Activated CD8-positive, alpha-beta T cell treated with anti-CD3 and anti-CD28 coated beads, Interleukin-2, amount 10 ng/mL, durations not matched to agents 7 days and 5 days (primary cell): ENCODE measurements at regions not wholly inside any gene's neighbourhood (a gene's known extent, or its start where the extent isn't known, plus 50 kb on each side); places are given as distances from the start of the nearest gene placed in this dataset.

ENCODE experiments used
- ATAC-seq: fragments of 150-1000 bp; cut with Tn5 transposase; one replicate; pipeline ENCODE4 v1.10.0; 2021; ENCODE audit warnings: moderate library complexity
- CTCF ChIA-PET: fragments of 350-600 bp; sonication (Branson Sonifier 250); formaldehyde crosslinking; loops from one replicate; lab custom pipeline; 2021; ENCODE audit warnings: antibody characterized with exemption; lab: Charles Lee
- POLR2A ChIA-PET: fragments of 350-600 bp; sonication (Branson Sonifier 250); formaldehyde crosslinking; loops from one replicate; lab custom pipeline; 2021; ENCODE audit warnings: antibody characterized with exemption; lab: Charles Lee
- DNase-seq: peaks from one replicate; pipeline ENCODE4 v3.0.0-alpha.2; 2020
- H3K27ac Mint-ChIP-seq: one replicate; pipeline ENCODE4 v1.8.0; 2021; ENCODE audit warnings: mild to moderate bottlenecking, mixed read lengths
- H3K27me3 Mint-ChIP-seq: one replicate; pipeline ENCODE4 v1.8.0; 2021; ENCODE audit warnings: low read depth, mixed read lengths
- H3K36me3 Mint-ChIP-seq: one replicate; pipeline ENCODE4 v1.8.0; 2021; ENCODE audit warnings: low read depth, mixed read lengths
- H3K4me1 Mint-ChIP-seq: one replicate; pipeline ENCODE4 v1.8.0; 2021; ENCODE audit warnings: low read depth, mixed read lengths
- H3K4me3 Mint-ChIP-seq: one replicate; pipeline ENCODE4 v1.8.0; 2021; ENCODE audit warnings: mild to moderate bottlenecking, mixed read lengths
- H3K9me3 Mint-ChIP-seq: one replicate; pipeline ENCODE4 v1.8.0; 2022; ENCODE audit warnings: mixed read lengths; ENCODE audit not compliant: insufficient read depth

DNA sequence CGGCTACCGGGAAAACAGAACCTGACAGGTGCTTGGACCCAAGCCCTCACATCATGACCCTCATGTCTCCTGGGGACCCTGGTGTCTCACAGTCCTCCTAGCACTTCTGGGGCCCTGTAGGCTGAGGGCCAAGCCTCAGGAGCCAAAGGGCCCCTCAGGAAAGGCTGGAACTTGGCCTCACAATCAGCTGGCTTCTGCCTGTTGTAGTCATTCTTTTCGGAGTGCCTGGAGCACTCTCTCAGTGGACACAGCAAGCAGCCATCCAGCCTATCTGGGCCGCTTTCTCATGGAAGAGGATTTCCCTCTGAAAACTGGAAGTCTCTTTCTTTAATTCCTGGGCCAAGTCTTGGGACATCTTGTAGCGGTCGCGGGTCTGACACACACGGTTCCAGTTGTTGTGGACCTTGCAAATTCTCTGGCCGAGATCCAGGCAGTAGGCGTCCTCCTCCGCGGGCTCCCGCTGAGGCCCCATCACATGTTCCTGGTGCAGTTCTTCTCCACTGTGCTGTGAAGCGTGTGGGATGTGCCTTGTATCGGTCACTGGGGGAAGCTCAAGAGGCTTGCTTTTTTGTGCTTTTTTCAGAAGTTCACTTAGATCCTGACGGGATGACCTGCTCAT, 169.3 kb downstream of the EMP1 start:
- Mint-ChIP-seq H3K27me3 (peaks cover 6% of the 10 kb centered on the region), H3K36me3 (no peaks in the 10 kb centered on the region), H3K9me3 (no peaks in the 10 kb centered on the region), H3K27ac (no peak overlapping the region), H3K4me3 (no peak overlapping the region), H3K4me1 (no peaks in the 10 kb centered on the region)
- ChIA-PET POLR2A (no interaction called here), CTCF (no interaction called here)
- ATAC-seq (no peak), DNase-seq (no peak)

DNA sequence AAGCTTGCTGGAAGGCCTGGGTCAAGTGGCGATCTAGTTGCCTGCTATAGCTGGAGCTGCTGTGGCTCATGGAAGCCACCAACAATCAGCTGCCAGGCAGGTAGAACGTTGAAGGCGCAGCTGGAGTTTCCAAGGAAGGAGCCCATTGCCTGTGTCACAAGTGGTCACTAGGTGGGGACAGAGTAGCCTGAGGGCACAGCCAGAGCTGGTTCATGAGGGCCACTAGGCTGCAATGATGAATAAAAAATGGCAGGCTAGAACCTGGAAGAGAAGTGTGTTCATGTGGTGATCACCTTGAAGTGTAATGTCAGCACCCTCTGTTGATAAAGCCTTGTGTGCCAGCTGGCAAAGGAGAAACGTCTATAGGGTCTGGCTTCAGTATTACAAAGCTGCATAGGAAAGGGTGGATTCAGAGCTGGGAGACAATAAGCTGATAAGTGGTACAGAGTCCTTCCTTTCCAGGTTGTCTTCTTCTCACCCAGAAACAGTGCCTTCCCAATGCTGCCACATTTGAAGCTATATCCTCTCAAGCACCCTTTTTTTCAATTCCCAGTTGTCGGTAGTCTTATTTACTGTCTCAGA, 165.8 kb downstream of the EMP1 start:
- H3K9me3 Mint-ChIP-seq: no peaks in the 10 kb centered on the region
- ChIA-PET CTCF (interaction anchor here (0.7 to 2.0 kb wide), 19 partner anchors 9 to 304 kb away, joined by 3 to 8 read pairs (median 4); no protein-coding TSS in a partner anchor), POLR2A (no interaction called here)
- H3K27me3 Mint-ChIP-seq: peaks cover 12% of the 10 kb centered on the region
- no peak overlapping the region for H3K27ac Mint-ChIP-seq
- no peaks in the 10 kb centered on the region for H3K36me3 Mint-ChIP-seq
- DNase-seq (peak; percentile 63), ATAC-seq (peak; percentile 90)
- no peaks in the 10 kb centered on the region for H3K4me1 Mint-ChIP-seq
- no peak overlapping the region for H3K4me3 Mint-ChIP-seq

DNA sequence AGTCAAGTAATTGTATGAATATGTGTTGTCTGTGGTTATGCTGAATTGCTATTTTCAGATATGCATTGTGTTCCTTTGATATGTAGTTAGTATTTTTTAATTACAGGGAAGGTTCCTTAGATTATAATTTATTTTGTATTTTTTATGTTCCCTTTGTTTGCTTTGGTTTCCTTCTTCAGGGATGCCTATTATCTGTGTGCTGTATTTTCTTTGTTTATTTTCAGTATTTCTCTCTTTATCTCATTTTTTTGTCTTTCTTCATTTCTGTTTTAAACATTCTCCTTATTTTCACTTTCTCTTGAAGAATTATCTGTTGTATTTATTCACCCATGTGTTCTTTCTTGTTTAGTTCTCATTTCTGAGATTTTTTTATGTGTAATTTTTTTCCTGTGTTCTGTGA, 163.1 kb downstream of the EMP1 start:
- H3K36me3 Mint-ChIP-seq: no peaks in the 10 kb centered on the region
- H3K4me3 Mint-ChIP-seq: no peak overlapping the region
- POLR2A ChIA-PET: no interaction called here
- no peak overlapping the region for H3K27ac Mint-ChIP-seq
- no peaks in the 10 kb centered on the region for H3K9me3 Mint-ChIP-seq
- CTCF ChIA-PET: interaction anchor here (0.8 kb wide), 1 partner anchor 177 kb away, joined by 3 read pairs; no protein-coding TSS in a partner anchor
- DNase-seq (no peak), ATAC-seq (no peak)
- H3K4me1 Mint-ChIP-seq: no peaks in the 10 kb centered on the region
- peaks cover 17% of the 10 kb centered on the region for H3K27me3 Mint-ChIP-seq

DNA sequence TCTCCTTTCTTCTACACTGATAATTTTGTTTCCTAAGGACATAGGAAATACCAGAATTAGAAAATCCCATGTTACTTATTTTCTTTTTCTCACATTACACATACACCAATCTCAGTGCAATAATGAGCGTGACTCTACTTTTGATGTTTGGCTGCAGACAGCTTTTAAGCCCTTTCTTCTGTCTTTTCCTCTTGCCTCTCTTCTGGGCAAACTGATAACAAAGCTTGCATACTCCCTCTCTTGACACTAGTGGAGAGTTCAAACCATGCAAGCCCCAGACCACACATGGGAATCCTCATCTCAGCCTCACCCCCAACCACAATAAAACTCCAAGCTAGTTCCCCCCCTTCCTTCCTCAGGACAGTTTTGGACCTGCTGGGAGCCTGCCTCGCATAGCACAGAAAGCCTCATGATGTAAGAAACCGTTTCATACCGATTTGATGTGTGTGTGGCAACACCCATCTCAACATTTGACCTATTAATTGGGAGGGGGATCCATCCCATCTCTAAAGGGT, 161.9 kb downstream of the EMP1 start:
- Mint-ChIP-seq H3K4me1 (no peaks in the 10 kb centered on the region), H3K4me3 (no peak overlapping the region), H3K9me3 (no peaks in the 10 kb centered on the region), H3K36me3 (no peaks in the 10 kb centered on the region), H3K27me3 (peaks cover 17% of the 10 kb centered on the region), H3K27ac (no peak overlapping the region)
- CTCF ChIA-PET: no interaction called here
- ATAC-seq (no peak), DNase-seq (no peak)
- POLR2A ChIA-PET: no interaction called here

DNA sequence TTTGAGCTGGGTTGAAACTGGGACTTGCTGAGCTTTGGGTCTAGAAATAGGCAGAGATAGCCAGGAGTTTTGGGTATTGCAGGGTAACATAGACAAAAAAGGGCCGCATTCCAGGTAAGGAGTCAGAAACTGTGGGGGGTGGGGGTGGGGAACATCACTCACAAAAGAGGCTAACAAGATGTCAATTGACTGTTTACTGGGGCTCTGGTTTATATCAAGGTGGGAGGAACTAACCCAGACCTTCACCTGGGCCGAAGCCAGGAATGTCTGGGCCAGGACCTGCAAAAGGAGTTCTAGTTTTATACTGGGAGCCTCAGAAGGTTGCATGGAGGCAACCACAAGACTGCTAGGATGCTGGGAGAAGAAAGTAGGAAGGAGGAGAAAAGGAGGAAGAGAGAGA, 154.4 kb downstream of the EMP1 start:
- ATAC-seq: no peak
- H3K9me3 Mint-ChIP-seq: no peaks in the 10 kb centered on the region
- peaks cover 27% of the 10 kb centered on the region for H3K27me3 Mint-ChIP-seq
- ChIA-PET POLR2A (no interaction called here), CTCF (interaction anchor here (0.7 to 1.6 kb wide), 2 partner anchors 11 to 219 kb away, joined by 3 to 8 read pairs; no protein-coding TSS in a partner anchor)
- H3K4me3 Mint-ChIP-seq: no peak overlapping the region
- no peaks in the 10 kb centered on the region for H3K4me1 Mint-ChIP-seq
- DNase-seq: no peak
- no peaks in the 10 kb centered on the region for H3K36me3 Mint-ChIP-seq
- H3K27ac Mint-ChIP-seq: no peak overlapping the region

DNA sequence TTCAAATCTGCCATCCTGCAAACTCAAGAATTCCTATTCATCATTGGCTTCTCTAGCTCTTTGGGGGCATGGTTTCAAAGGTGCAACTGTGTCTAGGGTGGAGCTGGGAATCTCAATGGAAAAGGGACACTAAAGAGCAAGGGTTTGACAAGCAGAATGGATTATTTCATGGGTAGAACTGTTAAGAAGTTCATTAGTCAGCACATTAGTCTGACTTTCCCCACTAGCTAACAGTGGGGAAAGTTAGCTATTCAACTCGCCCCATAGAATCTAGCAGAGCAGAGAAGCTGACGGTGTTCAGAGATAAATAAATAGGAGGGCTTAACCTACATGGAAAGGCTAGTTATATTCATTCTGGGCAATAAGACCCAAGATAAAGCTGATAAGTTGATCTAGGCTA, 153.9 kb downstream of the EMP1 start:
- H3K27ac Mint-ChIP-seq: no peak overlapping the region
- POLR2A ChIA-PET: no interaction called here
- H3K36me3 Mint-ChIP-seq: no peaks in the 10 kb centered on the region
- H3K27me3 Mint-ChIP-seq: peaks cover 25% of the 10 kb centered on the region
- H3K4me3 Mint-ChIP-seq: no peak overlapping the region
- H3K4me1 Mint-ChIP-seq: no peaks in the 10 kb centered on the region
- DNase-seq (no peak), ATAC-seq (no peak)
- H3K9me3 Mint-ChIP-seq: no peaks in the 10 kb centered on the region
- CTCF ChIA-PET: interaction anchor here (0.7 to 1.6 kb wide), 2 partner anchors 12 to 219 kb away, joined by 3 to 8 read pairs; no protein-coding TSS in a partner anchor

DNA sequence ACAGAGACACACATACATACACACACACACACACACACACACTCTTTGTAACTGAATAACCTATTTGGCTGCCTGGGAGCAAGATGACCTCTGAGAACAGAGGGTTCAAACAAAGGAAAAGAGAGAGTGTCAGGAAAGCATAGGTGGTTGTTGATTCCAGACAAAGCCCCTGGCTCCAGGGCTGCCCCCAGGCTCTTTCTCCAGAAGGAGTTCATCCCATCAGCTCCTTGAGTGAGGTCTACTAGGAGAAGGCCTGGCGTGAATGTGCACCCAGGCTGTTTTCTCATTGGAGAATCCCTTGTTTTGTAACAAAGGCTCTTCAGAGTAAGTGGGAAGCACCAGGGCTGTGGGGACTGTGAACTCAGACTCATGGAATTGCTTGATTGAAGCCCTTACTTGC, 151.9 kb downstream of the EMP1 start:
- Mint-ChIP-seq H3K27me3 (peaks cover 26% of the 10 kb centered on the region), H3K4me1 (no peaks in the 10 kb centered on the region), H3K9me3 (no peaks in the 10 kb centered on the region), H3K36me3 (no peaks in the 10 kb centered on the region), H3K27ac (no peak overlapping the region), H3K4me3 (no peak overlapping the region)
- DNase-seq (no peak), ATAC-seq (no peak)
- CTCF ChIA-PET: interaction anchor here (0.7 to 1.5 kb wide), 2 partner anchors 14 to 70 kb away, joined by 3 read pairs; no protein-coding TSS in a partner anchor
- POLR2A ChIA-PET: no interaction called here

DNA sequence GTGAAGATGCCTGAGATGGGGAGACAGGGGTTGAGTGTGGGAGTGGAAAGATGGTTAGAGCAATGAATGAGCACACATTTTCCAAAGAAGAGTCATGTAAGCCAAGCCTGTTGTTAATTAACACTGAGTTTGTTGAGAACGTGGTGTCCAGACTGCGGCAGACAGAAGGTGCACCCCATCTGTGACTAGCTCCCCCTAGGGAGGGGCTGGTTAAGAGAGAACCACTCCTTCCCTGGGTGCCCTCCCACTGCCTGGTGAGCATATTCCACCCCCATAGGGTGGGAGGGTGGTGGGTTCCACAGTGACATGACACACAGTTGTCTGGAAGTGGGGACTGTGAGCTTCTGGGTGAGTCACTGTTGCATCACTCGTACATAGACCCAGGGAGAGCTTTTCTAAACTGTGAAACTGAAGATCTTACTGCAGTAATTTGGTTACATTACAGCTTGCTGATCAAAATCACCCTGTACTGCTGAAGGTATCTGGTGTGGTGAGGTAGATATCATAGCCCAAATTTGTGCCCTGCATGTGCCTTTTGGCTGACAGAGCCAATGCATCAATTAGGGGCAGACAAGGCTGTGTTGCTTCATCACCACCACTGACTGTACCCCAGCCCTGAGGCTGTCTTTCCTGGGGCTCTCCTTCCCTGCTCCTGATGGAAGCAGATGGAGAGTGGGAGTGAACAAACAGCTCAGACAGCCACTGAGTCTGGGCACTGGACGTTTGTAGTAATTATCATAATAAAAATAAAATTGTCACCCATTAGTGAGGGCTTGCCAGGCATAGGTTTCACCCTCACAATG, 150.9 kb downstream of the EMP1 start:
- Mint-ChIP-seq H3K4me3 (no peak overlapping the region), H3K9me3 (no peaks in the 10 kb centered on the region), H3K4me1 (peaks cover 1% of the 10 kb centered on the region), H3K36me3 (no peaks in the 10 kb centered on the region), H3K27me3 (peaks cover 26% of the 10 kb centered on the region), H3K27ac (no peak overlapping the region)
- ChIA-PET CTCF (interaction anchor here (1.5 kb wide), 1 partner anchor 69 kb away, joined by 3 read pairs; no protein-coding TSS in a partner anchor), POLR2A (interaction anchor here (0.6 kb wide), 1 partner anchor 24 kb away, joined by 3 read pairs; no protein-coding TSS in a partner anchor)
- DNase-seq: no peak
- ATAC-seq: peak; percentile 27

DNA sequence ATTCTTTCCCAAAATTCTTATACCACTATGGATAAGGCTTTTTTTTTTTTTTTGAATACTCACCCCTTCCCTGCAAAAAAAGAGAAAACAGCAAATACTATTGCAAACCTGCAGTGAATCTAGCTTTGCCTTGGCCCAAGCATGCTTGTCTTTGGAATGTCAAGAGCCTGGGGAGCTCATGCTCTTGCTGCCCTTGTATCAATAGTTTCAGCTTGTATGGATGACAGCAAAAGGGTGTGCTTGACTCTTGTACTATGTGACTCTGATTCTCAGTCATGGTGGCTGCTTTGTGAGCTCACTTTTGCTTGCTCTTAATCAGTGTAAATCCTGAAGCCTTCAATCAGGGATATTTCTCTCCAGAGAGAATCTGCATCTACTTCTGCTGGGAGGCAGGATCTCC, 149.2 kb downstream of the EMP1 start:
- Mint-ChIP-seq H3K36me3 (no peaks in the 10 kb centered on the region), H3K9me3 (no peaks in the 10 kb centered on the region), H3K4me1 (peaks cover 1% of the 10 kb centered on the region), H3K27ac (no peak overlapping the region), H3K27me3 (peaks cover 21% of the 10 kb centered on the region), H3K4me3 (no peak overlapping the region)
- CTCF ChIA-PET: interaction anchor here (1.1 kb wide), 1 partner anchor 17 kb away, joined by 5 read pairs; no protein-coding TSS in a partner anchor
- DNase-seq (no peak), ATAC-seq (no peak)
- POLR2A ChIA-PET: no interaction called here

DNA sequence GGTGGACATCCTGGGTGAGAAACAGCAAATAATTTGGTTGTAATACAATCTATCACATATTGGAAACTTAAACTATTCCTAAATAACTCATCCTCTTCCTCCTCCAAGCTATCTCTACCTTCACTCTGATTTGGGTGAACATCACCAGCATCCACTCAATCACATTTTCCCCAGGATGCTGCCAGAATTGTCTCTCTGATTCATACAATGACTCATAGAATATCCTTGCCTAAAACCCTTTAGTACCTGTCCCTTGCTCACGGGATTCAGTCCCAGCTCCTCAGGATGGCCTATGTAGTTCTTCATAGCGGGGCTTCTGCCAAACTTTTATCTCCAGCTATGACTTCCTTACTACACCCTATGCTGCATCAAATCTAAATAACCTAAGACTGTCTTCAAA, 146.8 kb downstream of the EMP1 start:
- H3K27ac Mint-ChIP-seq: no peak overlapping the region
- CTCF ChIA-PET: no interaction called here
- peaks cover 9% of the 10 kb centered on the region for H3K27me3 Mint-ChIP-seq
- H3K4me3 Mint-ChIP-seq: no peak overlapping the region
- DNase-seq (no peak), ATAC-seq (no peak)
- no peaks in the 10 kb centered on the region for H3K9me3 Mint-ChIP-seq
- H3K36me3 Mint-ChIP-seq: no peaks in the 10 kb centered on the region
- POLR2A ChIA-PET: interaction anchor here (0.6 kb wide), 1 partner anchor 71 kb away, joined by 3 read pairs; no protein-coding TSS in a partner anchor
- peaks cover 1% of the 10 kb centered on the region for H3K4me1 Mint-ChIP-seq

DNA sequence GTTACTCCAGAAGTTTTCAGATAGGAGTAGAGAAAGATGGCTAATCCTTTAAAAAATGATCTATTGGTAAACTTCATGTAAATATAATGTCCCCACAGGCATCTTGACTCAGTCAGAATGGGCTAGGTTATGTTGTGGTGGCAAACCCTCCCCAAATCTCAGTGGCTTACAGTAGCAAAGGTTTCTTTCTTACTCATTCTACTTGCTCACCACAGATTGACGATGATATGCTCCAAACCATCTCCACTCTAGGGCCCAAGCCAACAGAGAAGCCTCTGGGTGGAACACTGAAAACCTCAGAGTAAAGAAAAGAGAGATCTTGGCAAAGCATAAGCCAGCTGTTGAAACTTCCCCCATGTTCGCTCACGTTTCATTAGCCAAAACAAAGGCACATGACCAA, 146.4 kb downstream of the EMP1 start:
- ATAC-seq (no peak), DNase-seq (no peak)
- Mint-ChIP-seq H3K27ac (no peak overlapping the region), H3K36me3 (no peaks in the 10 kb centered on the region), H3K27me3 (peaks cover 9% of the 10 kb centered on the region), H3K4me1 (peaks cover 1% of the 10 kb centered on the region), H3K4me3 (no peak overlapping the region), H3K9me3 (no peaks in the 10 kb centered on the region)
- CTCF ChIA-PET: no interaction called here
- POLR2A ChIA-PET: no interaction called here
